ENCODE measurements at regions not wholly inside any gene's neighbourhood (a gene's known extent, or its start where the extent isn't known, plus 50 kb on each side); places are given as distances from the start of the nearest gene placed in this dataset.
A peak's percentile ranks its signal among the peaks of the same experiment; 100 is the strongest.

DNA sequence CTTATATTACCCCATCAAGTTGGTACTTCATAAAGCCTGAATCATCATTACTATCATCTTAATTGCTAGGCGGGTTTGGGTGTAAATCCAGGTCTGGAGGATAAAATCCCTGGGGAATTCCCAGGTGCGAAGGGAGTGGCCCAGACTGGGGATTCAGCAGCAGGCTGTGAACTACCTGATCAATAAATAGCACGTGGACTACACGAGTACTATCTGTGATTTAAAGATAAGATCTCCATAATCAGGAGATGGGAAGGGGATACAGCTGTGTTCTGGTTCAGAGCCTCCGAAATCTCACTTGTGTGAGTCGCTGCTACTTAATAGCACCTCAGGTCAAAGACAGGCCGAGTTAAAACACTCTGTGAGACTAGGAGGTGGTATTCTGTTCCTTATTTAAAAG is 512.6 kb upstream of the ZFHX3 start:
- no peaks in the 10 kb centered on the region for H3K4me1 Mint-ChIP-seq
- H3K36me3 ChIP-seq (ENCODE audit: insufficient read depth, low read length), result no peaks in the 10 kb centered on the region
- no peaks in the 10 kb centered on the region for H3K36me3 Mint-ChIP-seq
- no peak overlapping the region for H3K4me3 ChIP-seq (ENCODE audit: low read length in 2 of 2)
- no peak for DNase-seq
- ChIA-PET POLR2A (ENCODE audit: partially characterized antibody) (no interaction called here), CTCF (ENCODE audit: partially characterized antibody) (no interaction called here)
- H3K27me3 ChIP-seq (ENCODE audit: insufficient read depth, low read length), result no peaks in the 10 kb centered on the region
- H3K4me1 ChIP-seq (ENCODE audit: insufficient read depth, low read length), result no peaks in the 10 kb centered on the region
- no peak overlapping the region for H3K27ac ChIP-seq (ENCODE audit: low read depth, low read length)
- H3K27me3 Mint-ChIP-seq, result no peaks in the 10 kb centered on the region
- no peak overlapping the region for H3K27ac Mint-ChIP-seq
- no peak overlapping the region for H3K4me3 Mint-ChIP-seq
- H3K9me3 Mint-ChIP-seq, result peaks cover 0 to 10% (median 5%) of the 10 kb centered on the region in 8 donors
- H3K9me3 ChIP-seq (ENCODE audit: control insufficient read depth in 1 of 2, low read length in 2 of 2), result no peaks in the 10 kb centered on the region
- intact Hi-C loops (cut with micrococcal nuclease), result no loop called here

DNA sequence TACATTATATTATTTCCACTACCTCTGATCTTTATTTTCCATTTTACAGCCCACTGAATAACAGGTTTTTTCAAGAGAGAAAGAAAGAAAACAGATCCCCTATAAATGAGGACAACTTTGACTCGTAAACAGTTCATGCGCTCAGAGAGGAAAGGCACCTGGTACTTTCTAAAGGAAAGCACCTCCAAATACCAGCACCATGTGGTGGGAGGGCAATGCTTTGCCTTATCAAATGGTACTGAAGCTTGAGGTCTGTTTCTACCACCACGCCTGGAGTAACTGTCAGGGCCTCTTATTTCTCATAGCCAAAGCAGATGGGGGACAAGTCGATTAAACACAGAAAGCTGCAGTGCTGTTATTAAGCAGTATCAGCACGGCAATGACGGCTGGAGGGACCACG is 510.3 kb upstream of the ZFHX3 start:
- POLR2A ChIA-PET (ENCODE audit: partially characterized antibody), result no interaction called here
- intact Hi-C loops (cut with micrococcal nuclease), result no loop called here
- no peak overlapping the region for H3K27ac Mint-ChIP-seq
- Histone ChIP-seq H3K4me1 (ENCODE audit: insufficient read depth, low read length) (no peaks in the 10 kb centered on the region), H3K27me3 (ENCODE audit: insufficient read depth, low read length) (no peaks in the 10 kb centered on the region), H3K4me3 (ENCODE audit: low read length in 2 of 2) (no peak overlapping the region), H3K36me3 (ENCODE audit: insufficient read depth, low read length) (no peaks in the 10 kb centered on the region), H3K9me3 (ENCODE audit: control insufficient read depth in 1 of 2, low read length in 2 of 2) (no peaks in the 10 kb centered on the region), H3K27ac (ENCODE audit: low read depth, low read length) (no peak overlapping the region)
- no peak overlapping the region for H3K4me3 Mint-ChIP-seq
- CTCF ChIA-PET (ENCODE audit: partially characterized antibody), result no interaction called here
- no peak for DNase-seq
- H3K9me3 Mint-ChIP-seq, result peaks cover 0 to 10% (median 3%) of the 10 kb centered on the region in 8 donors
- no peaks in the 10 kb centered on the region for H3K27me3 Mint-ChIP-seq
- H3K36me3 Mint-ChIP-seq, result no peaks in the 10 kb centered on the region
- no peaks in the 10 kb centered on the region for H3K4me1 Mint-ChIP-seq

DNA sequence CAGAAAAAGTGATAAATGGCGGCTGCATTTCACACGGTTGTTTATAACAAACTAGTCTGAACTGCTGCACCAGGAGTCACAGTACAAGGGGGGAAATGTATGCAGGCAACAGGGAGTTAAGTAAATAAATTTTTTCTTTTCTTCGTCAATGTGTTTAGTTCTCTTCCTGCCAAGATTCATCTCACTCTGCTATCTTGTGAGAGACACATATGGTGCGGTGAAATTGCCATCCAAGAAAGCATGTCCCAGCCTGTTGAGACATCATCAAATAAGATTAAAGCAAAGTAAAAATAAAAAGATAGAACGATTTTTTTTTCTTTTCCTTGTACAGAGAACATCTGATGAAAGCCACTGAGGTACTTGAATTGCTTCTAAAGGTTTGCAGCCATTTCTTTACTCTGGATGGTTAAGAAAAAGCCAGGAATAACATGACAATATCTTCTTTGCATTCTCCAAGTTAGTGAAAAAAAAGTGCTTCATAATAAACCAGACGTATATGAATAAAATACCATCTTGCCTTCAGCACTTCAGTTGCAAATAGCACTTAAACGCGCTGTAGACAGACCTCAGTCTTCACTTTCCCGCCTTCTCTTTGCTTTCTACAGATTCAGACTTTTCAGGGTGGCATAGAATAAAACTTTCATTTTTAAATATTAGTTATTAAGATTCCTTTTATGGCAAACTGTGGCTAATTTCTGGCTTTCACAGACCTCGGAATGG is 506.2 kb upstream of the ZFHX3 start:
- DNase-seq, result no peak
- Mint-ChIP-seq H3K9me3 (peaks cover 0 to 7% (median 0%) of the 10 kb centered on the region in 8 donors), H3K36me3 (no peaks in the 10 kb centered on the region), H3K4me3 (no peak overlapping the region), H3K4me1 (no peaks in the 10 kb centered on the region), H3K27me3 (no peaks in the 10 kb centered on the region), H3K27ac (no peak overlapping the region)
- intact Hi-C loops (cut with micrococcal nuclease), result no loop called here
- Histone ChIP-seq H3K9me3 (ENCODE audit: control insufficient read depth in 1 of 2, low read length in 2 of 2) (no peaks in the 10 kb centered on the region), H3K4me1 (ENCODE audit: insufficient read depth, low read length) (no peaks in the 10 kb centered on the region), H3K4me3 (ENCODE audit: low read length in 2 of 2) (no peak overlapping the region), H3K27ac (ENCODE audit: low read depth, low read length) (no peak overlapping the region), H3K36me3 (ENCODE audit: insufficient read depth, low read length) (no peaks in the 10 kb centered on the region), H3K27me3 (ENCODE audit: insufficient read depth, low read length) (no peaks in the 10 kb centered on the region)
- CTCF ChIA-PET (ENCODE audit: partially characterized antibody), result no interaction called here
- POLR2A ChIA-PET (ENCODE audit: partially characterized antibody), result no interaction called here

DNA sequence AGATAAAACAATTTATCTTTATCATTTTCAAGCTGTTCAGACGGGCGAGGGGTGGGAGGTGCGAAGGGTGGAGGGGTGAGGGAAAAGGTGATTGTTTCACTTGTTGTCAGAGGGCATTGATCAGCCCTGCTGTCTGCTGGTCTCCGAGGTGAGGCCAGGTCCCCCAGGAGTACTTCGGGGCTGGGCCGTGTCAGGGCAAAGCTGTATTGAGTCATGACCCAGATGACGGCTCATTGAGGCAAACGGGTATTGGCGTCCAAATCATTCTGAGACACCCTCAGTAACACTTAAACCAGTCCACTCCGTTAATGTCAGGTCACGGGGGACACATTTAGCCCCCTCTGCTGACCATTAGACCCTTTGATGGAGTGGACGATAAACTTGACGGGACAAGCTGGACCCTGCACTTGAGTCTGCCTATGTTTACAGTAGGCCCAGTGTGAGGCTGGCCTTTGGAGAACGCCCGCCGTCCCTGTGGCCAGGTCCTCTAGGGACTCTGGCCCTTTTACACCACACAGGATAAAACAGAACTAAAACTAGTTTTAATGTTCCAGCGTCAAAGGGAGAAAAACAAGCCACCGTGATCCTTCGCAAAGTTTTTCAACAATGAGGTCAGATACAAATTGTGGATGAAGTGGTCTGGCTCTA is 502.2 kb upstream of the ZFHX3 start:
- peaks cover 7 to 9% of the 10 kb centered on the region in 2 donors for H3K27me3 Mint-ChIP-seq
- Histone ChIP-seq H3K27ac (ENCODE audit: low read depth, low read length) (no peak overlapping the region), H3K4me1 (ENCODE audit: insufficient read depth, low read length) (no peaks in the 10 kb centered on the region), H3K4me3 (ENCODE audit: low read length in 2 of 2) (no peak overlapping the region), H3K27me3 (ENCODE audit: insufficient read depth, low read length) (no peaks in the 10 kb centered on the region), H3K9me3 (ENCODE audit: control insufficient read depth in 1 of 2, low read length in 2 of 2) (no peaks in the 10 kb centered on the region), H3K36me3 (ENCODE audit: insufficient read depth, low read length) (no peaks in the 10 kb centered on the region)
- no peak overlapping the region for H3K4me3 Mint-ChIP-seq
- intact Hi-C loops (cut with micrococcal nuclease), result no loop called here
- peaks cover 0 to 4% (median 0%) of the 10 kb centered on the region in 8 donors for H3K9me3 Mint-ChIP-seq
- ChIA-PET POLR2A (ENCODE audit: partially characterized antibody) (no interaction called here), CTCF (ENCODE audit: partially characterized antibody) (no interaction called here)
- H3K36me3 Mint-ChIP-seq, result no peaks in the 10 kb centered on the region
- no peak for DNase-seq
- H3K4me1 Mint-ChIP-seq, result peaks cover 0 to 1% (median 0%) of the 10 kb centered on the region in 4 donors
- H3K27ac Mint-ChIP-seq, result no peak overlapping the region

DNA sequence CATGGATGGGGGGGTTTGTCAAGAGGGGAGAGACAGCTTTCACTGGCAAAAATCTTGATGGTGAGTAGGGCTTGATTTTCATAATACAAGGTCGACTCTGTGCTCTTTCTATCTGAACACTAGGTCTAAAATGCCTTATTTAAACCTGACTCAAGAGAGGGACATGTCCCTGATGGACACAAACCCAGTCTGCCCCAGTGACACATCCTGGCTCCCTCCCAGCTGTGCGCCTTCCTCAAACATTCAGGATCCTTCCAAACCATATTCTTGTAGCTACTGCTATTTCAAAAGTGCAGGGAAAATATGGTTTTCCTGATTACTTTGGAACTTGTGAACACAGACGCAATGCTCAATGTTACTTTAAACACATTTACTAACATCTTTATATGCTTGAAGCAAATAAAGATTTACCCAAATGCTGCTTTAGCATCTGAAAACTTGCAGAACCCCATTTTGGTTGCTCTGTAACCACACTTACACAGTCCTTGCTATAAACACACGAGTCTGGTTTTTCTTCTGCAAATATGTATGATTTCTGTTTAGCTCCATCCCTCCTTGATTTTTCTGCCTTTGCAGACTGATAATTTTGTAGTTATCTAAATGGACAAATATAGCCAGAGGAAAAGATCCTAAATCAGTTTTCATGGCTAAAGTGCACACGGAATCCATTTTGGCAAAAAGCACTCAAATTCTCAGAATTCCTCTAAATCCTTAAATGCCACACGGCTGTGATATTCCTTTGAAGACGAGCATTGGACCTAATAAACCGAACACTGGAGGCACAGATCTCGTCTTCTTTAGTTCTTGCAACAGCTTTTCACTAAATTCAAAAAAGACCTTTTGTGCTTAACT is 499.9 kb upstream of the ZFHX3 start:
- POLR2A ChIA-PET (ENCODE audit: partially characterized antibody), result no interaction called here
- H3K9me3 Mint-ChIP-seq, result peaks cover 0 to 6% (median 3%) of the 10 kb centered on the region in 8 donors
- DNase-seq, result no peak
- no peaks in the 10 kb centered on the region for H3K9me3 ChIP-seq (ENCODE audit: control insufficient read depth in 1 of 2, low read length in 2 of 2)
- H3K27ac ChIP-seq (ENCODE audit: low read depth, low read length), result no peak overlapping the region
- no peaks in the 10 kb centered on the region for H3K36me3 Mint-ChIP-seq
- peaks cover 0 to 1% (median 0%) of the 10 kb centered on the region in 4 donors for H3K4me1 Mint-ChIP-seq
- H3K4me1 ChIP-seq (ENCODE audit: insufficient read depth, low read length), result no peaks in the 10 kb centered on the region
- peaks cover 6% of the 10 kb centered on the region for H3K27me3 ChIP-seq (ENCODE audit: insufficient read depth, low read length)
- H3K27ac Mint-ChIP-seq, result no peak overlapping the region
- CTCF ChIA-PET (ENCODE audit: partially characterized antibody), result no interaction called here
- peaks cover 21 to 23% of the 10 kb centered on the region in 2 donors for H3K27me3 Mint-ChIP-seq
- no peak overlapping the region for H3K4me3 Mint-ChIP-seq
- no peak overlapping the region for H3K4me3 ChIP-seq (ENCODE audit: low read length in 2 of 2)
- intact Hi-C loops (cut with micrococcal nuclease), result no loop called here
- no peaks in the 10 kb centered on the region for H3K36me3 ChIP-seq (ENCODE audit: insufficient read depth, low read length)

DNA sequence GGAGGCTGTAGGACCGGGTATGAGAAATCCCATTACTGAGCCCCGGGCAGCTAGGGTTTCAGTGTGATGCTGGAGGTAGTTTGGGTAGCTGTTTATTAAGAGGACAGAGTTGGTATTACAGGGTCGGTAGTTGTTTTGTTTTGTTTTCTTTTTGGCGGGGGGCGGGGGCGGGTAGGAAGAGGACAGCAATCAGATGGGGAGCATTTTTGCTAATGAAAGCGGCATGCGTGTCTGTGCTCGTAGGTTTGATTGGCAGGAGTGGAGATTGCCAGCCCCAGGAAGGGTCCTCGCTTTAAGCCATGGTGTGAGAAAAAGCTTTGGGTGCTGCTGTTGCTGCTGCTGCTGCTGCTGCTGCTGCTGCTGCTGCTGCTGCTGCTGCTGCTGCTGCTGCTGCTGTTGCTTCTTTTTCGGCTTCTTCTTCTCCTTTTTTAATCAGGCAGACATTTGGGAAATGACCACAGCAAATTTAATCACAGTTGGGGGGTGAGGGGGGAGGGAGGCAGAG is 498.5 kb upstream of the ZFHX3 start:
- H3K27me3 ChIP-seq (ENCODE audit: insufficient read depth, low read length), result peaks cover 6% of the 10 kb centered on the region
- Mint-ChIP-seq H3K4me3 (peak overlapping the region in 1 of 8 donors; percentile 37), H3K9me3 (peaks cover 0 to 8% (median 3%) of the 10 kb centered on the region in 8 donors), H3K27me3 (peaks cover 21 to 27% of the 10 kb centered on the region in 2 donors), H3K36me3 (no peaks in the 10 kb centered on the region), H3K27ac (no peak overlapping the region), H3K4me1 (peaks cover 0 to 1% (median 0%) of the 10 kb centered on the region in 4 donors)
- no peaks in the 10 kb centered on the region for H3K4me1 ChIP-seq (ENCODE audit: insufficient read depth, low read length)
- ChIA-PET CTCF (ENCODE audit: partially characterized antibody) (no interaction called here), POLR2A (ENCODE audit: partially characterized antibody) (no interaction called here)
- no peaks in the 10 kb centered on the region for H3K36me3 ChIP-seq (ENCODE audit: insufficient read depth, low read length)
- no peaks in the 10 kb centered on the region for H3K9me3 ChIP-seq (ENCODE audit: control insufficient read depth in 1 of 2, low read length in 2 of 2)
- no peak overlapping the region for H3K4me3 ChIP-seq (ENCODE audit: low read length in 2 of 2)
- DNase-seq, result no peak
- no peak overlapping the region for H3K27ac ChIP-seq (ENCODE audit: low read depth, low read length)
- intact Hi-C loops (cut with micrococcal nuclease), result no loop called here

DNA sequence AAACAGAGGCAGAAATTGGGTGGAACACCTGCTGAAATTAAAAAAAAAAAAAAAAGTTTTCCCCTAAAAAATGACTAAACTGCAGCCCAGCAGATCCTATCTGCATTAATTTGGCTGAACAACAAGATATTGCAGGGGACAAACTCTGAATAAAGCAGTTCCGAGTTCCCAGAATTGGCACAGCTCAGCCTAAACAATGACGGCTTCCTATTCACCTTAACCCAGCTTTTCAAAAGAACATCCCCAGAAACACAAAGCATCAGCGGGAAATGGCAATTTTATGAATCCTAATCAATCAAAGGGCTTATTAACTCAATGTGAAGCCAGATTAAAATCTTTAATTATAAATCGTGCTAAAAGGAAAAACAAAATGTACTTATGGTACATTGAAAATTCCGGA is 497.8 kb upstream of the ZFHX3 start:
- Histone ChIP-seq H3K27me3 (ENCODE audit: insufficient read depth, low read length) (peaks cover 6% of the 10 kb centered on the region), H3K27ac (ENCODE audit: low read depth, low read length) (no peak overlapping the region), H3K36me3 (ENCODE audit: insufficient read depth, low read length) (no peaks in the 10 kb centered on the region), H3K4me3 (ENCODE audit: low read length in 2 of 2) (no peak overlapping the region), H3K4me1 (ENCODE audit: insufficient read depth, low read length) (no peaks in the 10 kb centered on the region), H3K9me3 (ENCODE audit: control insufficient read depth in 1 of 2, low read length in 2 of 2) (no peaks in the 10 kb centered on the region)
- Mint-ChIP-seq H3K27me3 (peaks cover 21 to 27% of the 10 kb centered on the region in 2 donors), H3K4me3 (no peak overlapping the region), H3K4me1 (peaks cover 0 to 1% (median 0%) of the 10 kb centered on the region in 4 donors), H3K9me3 (peaks cover 0 to 8% (median 3%) of the 10 kb centered on the region in 8 donors), H3K27ac (no peak overlapping the region), H3K36me3 (no peaks in the 10 kb centered on the region)
- POLR2A ChIA-PET (ENCODE audit: partially characterized antibody), result no interaction called here
- CTCF ChIA-PET (ENCODE audit: partially characterized antibody), result no interaction called here
- DNase-seq, result no peak
- intact Hi-C loops (cut with micrococcal nuclease), result no loop called here
